SK-N-SH treated with all-trans-retinoic acid at 6 μM for 48 hours (cell line): ENCODE measurements at regions not wholly inside any gene's neighbourhood (a gene's known extent, or its start where the extent isn't known, plus 50 kb on each side); places are given as distances from the start of the nearest gene placed in this dataset.

Experiments
- ARNTL ChIP-seq: fragments of 450-650 bp; formaldehyde crosslinking; IDR thresholded peaks from 2 replicates; pipeline ENCODE4 v1.5.0; 2020; ENCODE audit warnings: low read depth, mild to moderate bottlenecking, moderate library complexity, borderline replicate concordance
- PPARA ChIP-seq: fragments of 250-450 bp; sonication (Bioruptor Pico); IDR thresholded peaks from 2 replicates; pipeline ENCODE4 v1.5.0; 2020; ENCODE audit warnings: mild to moderate bottlenecking, borderline replicate concordance
- RARB ChIP-seq: fragments of 250-450 bp; sonication (Bioruptor Pico); IDR thresholded peaks from 2 replicates; pipeline ENCODE4 v1.8.0; 2021; ENCODE audit warnings: mild to moderate bottlenecking, moderate library complexity
- ZFP30 ChIP-seq: fragments of 450-650 bp; formaldehyde crosslinking; IDR thresholded peaks from 2 replicates; pipeline ENCODE4 v1.5.0; 2022; ENCODE audit warnings: mild to moderate bottlenecking, moderate library complexity
- TF ChIP-seq, protein P1 (sequence below): fragments of 250-450 bp; sonication (Bioruptor Pico); IDR thresholded peaks from 2 replicates; pipeline ENCODE4 v1.8.0; 2020; ENCODE audit warnings: mild to moderate bottlenecking, moderate library complexity, borderline replicate concordance
- TF ChIP-seq, protein P2 (sequence below): fragments of 250-450 bp; sonication (Bioruptor Pico); IDR thresholded peaks from 2 replicates; pipeline ENCODE4 v1.5.1; 2020; ENCODE audit warnings: low read depth, mild to moderate bottlenecking, moderate library complexity

DNA sequence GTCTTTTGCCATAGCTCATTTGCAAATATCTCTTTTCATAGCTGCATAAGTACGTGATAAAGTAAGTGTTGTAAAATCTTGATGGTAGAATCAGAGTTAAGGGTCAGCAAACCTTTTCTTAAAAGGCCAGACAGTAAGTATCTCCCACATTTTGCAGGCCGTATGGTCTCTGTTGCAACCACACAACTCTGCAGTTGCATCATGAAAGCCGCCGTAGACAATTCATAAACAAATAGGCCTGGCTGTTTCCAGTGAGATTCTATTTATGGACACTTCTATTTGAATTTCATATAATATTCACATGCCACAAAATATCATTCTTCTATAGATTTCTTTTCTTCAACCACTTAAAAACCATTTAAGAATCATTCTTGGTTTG is 248.5 kb downstream of the TLE3 start:
- TF ChIP-seq, protein P1, sequence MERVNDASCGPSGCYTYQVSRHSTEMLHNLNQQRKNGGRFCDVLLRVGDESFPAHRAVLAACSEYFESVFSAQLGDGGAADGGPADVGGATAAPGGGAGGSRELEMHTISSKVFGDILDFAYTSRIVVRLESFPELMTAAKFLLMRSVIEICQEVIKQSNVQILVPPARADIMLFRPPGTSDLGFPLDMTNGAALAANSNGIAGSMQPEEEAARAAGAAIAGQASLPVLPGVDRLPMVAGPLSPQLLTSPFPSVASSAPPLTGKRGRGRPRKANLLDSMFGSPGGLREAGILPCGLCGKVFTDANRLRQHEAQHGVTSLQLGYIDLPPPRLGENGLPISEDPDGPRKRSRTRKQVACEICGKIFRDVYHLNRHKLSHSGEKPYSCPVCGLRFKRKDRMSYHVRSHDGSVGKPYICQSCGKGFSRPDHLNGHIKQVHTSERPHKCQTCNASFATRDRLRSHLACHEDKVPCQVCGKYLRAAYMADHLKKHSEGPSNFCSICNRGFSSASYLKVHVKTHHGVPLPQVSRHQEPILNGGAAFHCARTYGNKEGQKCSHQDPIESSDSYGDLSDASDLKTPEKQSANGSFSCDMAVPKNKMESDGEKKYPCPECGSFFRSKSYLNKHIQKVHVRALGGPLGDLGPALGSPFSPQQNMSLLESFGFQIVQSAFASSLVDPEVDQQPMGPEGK (CRISPR knock-in tag), result no peak
- no peak for TF ChIP-seq PPARA
- no peak for TF ChIP-seq RARB
- TF ChIP-seq ZFP30 (CRISPR knock-in tag), result no peak
- TF ChIP-seq, protein P2, sequence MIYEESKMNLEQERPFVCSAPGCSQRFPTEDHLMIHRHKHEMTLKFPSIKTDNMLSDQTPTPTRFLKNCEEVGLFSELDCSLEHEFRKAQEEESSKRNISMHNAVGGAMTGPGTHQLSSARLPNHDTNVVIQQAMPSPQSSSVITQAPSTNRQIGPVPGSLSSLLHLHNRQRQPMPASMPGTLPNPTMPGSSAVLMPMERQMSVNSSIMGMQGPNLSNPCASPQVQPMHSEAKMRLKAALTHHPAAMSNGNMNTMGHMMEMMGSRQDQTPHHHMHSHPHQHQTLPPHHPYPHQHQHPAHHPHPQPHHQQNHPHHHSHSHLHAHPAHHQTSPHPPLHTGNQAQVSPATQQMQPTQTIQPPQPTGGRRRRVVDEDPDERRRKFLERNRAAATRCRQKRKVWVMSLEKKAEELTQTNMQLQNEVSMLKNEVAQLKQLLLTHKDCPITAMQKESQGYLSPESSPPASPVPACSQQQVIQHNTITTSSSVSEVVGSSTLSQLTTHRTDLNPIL (CRISPR knock-in tag), result no peak
- no peak for TF ChIP-seq ARNTL (CRISPR knock-in tag)
